SK-N-SH (cell line): ENCODE measurements at regions not wholly inside any gene's neighbourhood (a gene's known extent, or its start where the extent isn't known, plus 50 kb on each side); places are given as distances from the start of the nearest gene placed in this dataset.

Experiments
- CTCF ChIP-seq: fragments of 200-600 bp; sonication (generic); IDR thresholded peaks from 2 replicates; pipeline ENCODE4 v1.6.1; 2017; ENCODE audit warnings: antibody characterized with exemption, mild to moderate bottlenecking, moderate library complexity
- EP300 ChIP-seq, 2 experiments: IDR thresholded peaks; 2 replicates each; pipeline versions ENCODE4 v1.4.0 to v1.6.1; 2012; ENCODE audit warnings: borderline replicate concordance in 1 of 2, low read depth in 1 of 2, low read length in 1 of 2
- PBX3 ChIP-seq: IDR thresholded peaks from 2 replicates; pipeline ENCODE4; 2012
- POLR2AphosphoS5 ChIP-seq: IDR thresholded peaks from 2 replicates; pipeline ENCODE4 v1.6.1; 2012; ENCODE audit warnings: low read depth, low read length
- TCF12 ChIP-seq: IDR thresholded peaks from 2 replicates; pipeline ENCODE4 v1.4.0; 2012

GRCh38 chr2:5051300-5051699 is 640.9 kb upstream of the SOX11 start:
- TF ChIP-seq POLR2AphosphoS5 (no peak), TCF12 (no peak), CTCF (no peak), EP300 (IDR thresholded peaks at IDR 0.05; ENCODE audit: borderline replicate concordance in 1 of 2, low read depth in 1 of 2, low read length in 1 of 2) (no peak), PBX3 (no peak)
